ENCODE measurements at regions not wholly inside any gene's neighbourhood (a gene's known extent, or its start where the extent isn't known, plus 50 kb on each side); places are given as distances from the start of the nearest gene placed in this dataset.
"Not testable (repeated sequence)": the region's sequence is repeated elsewhere in the genome, so short reads cannot be mapped to it uniquely, and the experiment has no call there.

GRCh38 chr7:156064971-156065386 lies 252.7 kb upstream of the SHH start:
- DNase-seq (ENCODE audit: low spot score): no peak

- no peak for DNase-seq (ENCODE audit: low spot score)
Measured at GRCh38 chr7:156063241-156063810, 251.1 kb upstream of the SHH start.

GRCh38 chr7:156062286-156062685 lies 250.0 kb upstream of the SHH start:
- DNase-seq (ENCODE audit: low spot score): no peak

GRCh38 chr7:156061689-156062255 lies 249.5 kb upstream of the SHH start:
- no peak for DNase-seq (ENCODE audit: low spot score)

GRCh38 chr7:156060925-156061324 lies 248.7 kb upstream of the SHH start:
- DNase-seq (ENCODE audit: low spot score): no peak

GRCh38 chr7:156059369-156059768 lies 247.1 kb upstream of the SHH start:
- no peak for DNase-seq (ENCODE audit: low spot score)

GRCh38 chr7:156058248-156058647 lies 246.0 kb upstream of the SHH start:
- DNase-seq (ENCODE audit: low spot score): no peak

GRCh38 chr7:156056534-156056933 lies 244.3 kb upstream of the SHH start:
- DNase-seq (ENCODE audit: low spot score): no peak

GRCh38 chr7:156055206-156055822 lies 243.1 kb upstream of the SHH start:
- no peak for DNase-seq (ENCODE audit: low spot score)

- DNase-seq (ENCODE audit: low spot score): no peak
Measured at GRCh38 chr7:156051884-156052283, 239.6 kb upstream of the SHH start.

GRCh38 chr7:156050636-156051569 lies 238.6 kb upstream of the SHH start:
- no peak for DNase-seq (ENCODE audit: low spot score)

- no peak for DNase-seq (ENCODE audit: low spot score)
Measured at GRCh38 chr7:156049366-156049765, 237.1 kb upstream of the SHH start.

- no peak for DNase-seq (ENCODE audit: low spot score)
Measured at GRCh38 chr7:156046031-156046560, 233.8 kb upstream of the SHH start.

- DNase-seq (ENCODE audit: low spot score): no peak
Measured at GRCh38 chr7:156043416-156044178, 231.3 kb upstream of the SHH start.

GRCh38 chr7:156041398-156041797 lies 229.1 kb upstream of the SHH start:
- no peak for DNase-seq (ENCODE audit: low spot score)

GRCh38 chr7:156039971-156040677 lies 227.9 kb upstream of the SHH start:
- DNase-seq (ENCODE audit: low spot score): no peak

GRCh38 chr7:156039194-156039593 lies 226.9 kb upstream of the SHH start:
- no peak for DNase-seq (ENCODE audit: low spot score)

GRCh38 chr7:156038345-156038744 lies 226.1 kb upstream of the SHH start:
- DNase-seq (ENCODE audit: low spot score): no peak

- no peak for DNase-seq (ENCODE audit: low spot score)
Measured at GRCh38 chr7:156036153-156036552, 223.9 kb upstream of the SHH start.

- not testable (repeated sequence) for DNase-seq (ENCODE audit: low spot score)
Measured at GRCh38 chr7:156035387-156035786, 223.1 kb upstream of the SHH start.

GRCh38 chr7:156034397-156034796 lies 222.1 kb upstream of the SHH start:
- DNase-seq (ENCODE audit: low spot score): no peak

All from activated CD4-positive, alpha-beta T cell treated with anti-CD3 and anti-CD28 coated beads, Interleukin-2, Interleukin-4, amounts not matched to agents 100 ng/mL and 50 ng/mL, durations not matched to agents 16 hours and 8 hours (primary cell).